SJSA1 (cell line): ENCODE measurements at regions not wholly inside any gene's neighbourhood (a gene's known extent, or its start where the extent isn't known, plus 50 kb on each side); places are given as distances from the start of the nearest gene placed in this dataset.

ENCODE experiments used
- DNase-seq, 2 experiments: peaks; one replicate each; pipeline ENCODE4 v3.0.0-alpha.2; 2015 to 2020; ENCODE audit warnings: low spot score in 2 of 2, low read depth in 1 of 2
- H3K27ac ChIP-seq: fragments of 250-450 bp; sonication (Bioruptor Pico); 2 replicates; pipeline ENCODE4 v1.5.1; 2020; ENCODE audit warnings: mild to moderate bottlenecking, moderate library complexity
- H3K27me3 ChIP-seq: fragments of 250-450 bp; sonication (Bioruptor Pico); replicated peaks from 2 replicates; pipeline ENCODE4 v1.5.1; 2020; ENCODE audit warnings: mild to moderate bottlenecking, moderate library complexity
- H3K36me3 ChIP-seq: fragments of 250-450 bp; sonication (Bioruptor Pico); 2 replicates; pipeline ENCODE4 v1.5.1; 2020; ENCODE audit warnings: mild to moderate bottlenecking
- H3K4me1 ChIP-seq: fragments of 250-450 bp; sonication (Bioruptor Pico); replicated peaks from 2 replicates; pipeline ENCODE4 v1.6.1; 2021; ENCODE audit warnings: mild to moderate bottlenecking
- H3K4me3 ChIP-seq: fragments of 250-450 bp; sonication (Bioruptor Pico); 2 replicates; pipeline ENCODE4 v1.5.1; 2020; ENCODE audit warnings: mild to moderate bottlenecking
- H3K9me3 ChIP-seq: fragments of 250-450 bp; sonication (Bioruptor Pico); replicated peaks from 2 replicates; pipeline ENCODE4 v1.5.1; 2020; ENCODE audit warnings: mild to moderate bottlenecking

- Histone ChIP-seq H3K36me3 (no peaks in the 10 kb centered on the region), H3K9me3 (no peaks in the 10 kb centered on the region), H3K27ac (no peak overlapping the region), H3K4me1 (peaks cover 23% of the 10 kb centered on the region), H3K27me3 (no peaks in the 10 kb centered on the region), H3K4me3 (no peak overlapping the region)
- DNase-seq, result no peak
These were observed 286.8 kb upstream of the ZMIZ1 start for GRCh38 chr10:78781991-78782390.

GRCh38 chr10:78782441-78782840 is 286.3 kb upstream of the ZMIZ1 start:
- no peaks in the 10 kb centered on the region for H3K36me3 ChIP-seq
- H3K27ac ChIP-seq, result no peak overlapping the region
- DNase-seq, result no peak
- no peak overlapping the region for H3K4me3 ChIP-seq
- H3K27me3 ChIP-seq, result no peaks in the 10 kb centered on the region
- peaks cover 18% of the 10 kb centered on the region for H3K4me1 ChIP-seq
- H3K9me3 ChIP-seq, result no peaks in the 10 kb centered on the region

GRCh38 chr10:78783753-78784152 is 285.0 kb upstream of the ZMIZ1 start:
- H3K27me3 ChIP-seq, result no peaks in the 10 kb centered on the region
- H3K9me3 ChIP-seq, result no peaks in the 10 kb centered on the region
- DNase-seq, result no peak
- no peak overlapping the region for H3K27ac ChIP-seq
- peaks cover 7% of the 10 kb centered on the region for H3K4me1 ChIP-seq
- H3K4me3 ChIP-seq, result no peak overlapping the region
- no peaks in the 10 kb centered on the region for H3K36me3 ChIP-seq

- H3K36me3 ChIP-seq, result no peaks in the 10 kb centered on the region
- H3K4me1 ChIP-seq, result no peaks in the 10 kb centered on the region; the same call in 1 of the 2 replicates
- no peaks in the 10 kb centered on the region for H3K27me3 ChIP-seq
- no peak overlapping the region for H3K27ac ChIP-seq
- H3K4me3 ChIP-seq, result no peak overlapping the region
- H3K9me3 ChIP-seq, result no peaks in the 10 kb centered on the region
- DNase-seq, result no peak
These were observed 284.2 kb upstream of the ZMIZ1 start for GRCh38 chr10:78784546-78784945.

GRCh38 chr10:78785066-78785465 is 283.7 kb upstream of the ZMIZ1 start:
- Histone ChIP-seq H3K36me3 (no peaks in the 10 kb centered on the region), H3K4me1 (no peaks in the 10 kb centered on the region; the same call in 1 of the 2 replicates), H3K9me3 (no peaks in the 10 kb centered on the region), H3K27ac (no peak overlapping the region), H3K27me3 (no peaks in the 10 kb centered on the region), H3K4me3 (no peak overlapping the region)
- no peak for DNase-seq

GRCh38 chr10:78785991-78786390 is 282.8 kb upstream of the ZMIZ1 start:
- Histone ChIP-seq H3K36me3 (no peaks in the 10 kb centered on the region), H3K27me3 (no peaks in the 10 kb centered on the region)

GRCh38 chr10:78787125-78787524 is 281.6 kb upstream of the ZMIZ1 start:
- DNase-seq, result no peak
- Histone ChIP-seq H3K9me3 (no peaks in the 10 kb centered on the region), H3K27me3 (no peaks in the 10 kb centered on the region), H3K4me1 (no peaks in the 10 kb centered on the region; the same call in 1 of the 2 replicates), H3K36me3 (no peaks in the 10 kb centered on the region), H3K27ac (no peak overlapping the region), H3K4me3 (no peak overlapping the region)

More at GRCh38 chr10:78785991-78786390, 282.8 kb upstream of the ZMIZ1 start:
- no peak for DNase-seq
- H3K4me1 ChIP-seq, result no peaks in the 10 kb centered on the region; the same call in 1 of the 2 replicates
- no peaks in the 10 kb centered on the region for H3K9me3 ChIP-seq
- no peak overlapping the region for H3K27ac ChIP-seq
- H3K4me3 ChIP-seq, result no peak overlapping the region

- no peak overlapping the region for H3K4me3 ChIP-seq
These were observed 273.9 kb upstream of the ZMIZ1 start for GRCh38 chr10:78794736-78795455.

GRCh38 chr10:78798976-78799730 is 269.6 kb upstream of the ZMIZ1 start:
- H3K4me3 ChIP-seq, result no peak overlapping the region
- H3K36me3 ChIP-seq, result no peaks in the 10 kb centered on the region
- H3K27me3 ChIP-seq, result no peaks in the 10 kb centered on the region
- no peak for DNase-seq
- no peaks in the 10 kb centered on the region for H3K9me3 ChIP-seq
- H3K27ac ChIP-seq, result no peak overlapping the region
- H3K4me1 ChIP-seq, result peaks cover 32% of the 10 kb centered on the region

More at GRCh38 chr10:78794736-78795455, 273.9 kb upstream of the ZMIZ1 start:
- H3K4me1 ChIP-seq, result 0 out of 2 replicates have a peak, but pooled peaks cover 3% of the 10 kb centered on the region
- no peaks in the 10 kb centered on the region for H3K27me3 ChIP-seq
- H3K27ac ChIP-seq, result no peak overlapping the region
- no peak for DNase-seq
- H3K36me3 ChIP-seq, result no peaks in the 10 kb centered on the region
- H3K9me3 ChIP-seq, result no peaks in the 10 kb centered on the region

GRCh38 chr10:78800006-78800405 is 268.8 kb upstream of the ZMIZ1 start:
- Histone ChIP-seq H3K9me3 (no peaks in the 10 kb centered on the region), H3K27ac (no peak overlapping the region), H3K27me3 (no peaks in the 10 kb centered on the region), H3K4me3 (no peak overlapping the region), H3K36me3 (no peaks in the 10 kb centered on the region), H3K4me1 (peaks cover 40% of the 10 kb centered on the region)
- no peak for DNase-seq

GRCh38 chr10:78800535-78801320 is 268.0 kb upstream of the ZMIZ1 start:
- no peaks in the 10 kb centered on the region for H3K27me3 ChIP-seq
- peaks cover 47% of the 10 kb centered on the region for H3K4me1 ChIP-seq
- H3K27ac ChIP-seq, result no peak overlapping the region
- no peak for DNase-seq
- no peaks in the 10 kb centered on the region for H3K9me3 ChIP-seq
- H3K4me3 ChIP-seq, result no peak overlapping the region
- H3K36me3 ChIP-seq, result no peaks in the 10 kb centered on the region

GRCh38 chr10:78802431-78802830 is 266.3 kb upstream of the ZMIZ1 start:
- Histone ChIP-seq H3K27me3 (no peaks in the 10 kb centered on the region), H3K27ac (peak overlapping the region; percentile 82), H3K4me3 (no peak overlapping the region), H3K36me3 (no peaks in the 10 kb centered on the region), H3K4me1 (peaks cover 62% of the 10 kb centered on the region), H3K9me3 (no peaks in the 10 kb centered on the region; the same call in 1 of the 2 replicates)
- no peak for DNase-seq

GRCh38 chr10:78802866-78803265 is 265.9 kb upstream of the ZMIZ1 start:
- Histone ChIP-seq H3K4me1 (peaks cover 62% of the 10 kb centered on the region), H3K27me3 (no peaks in the 10 kb centered on the region), H3K4me3 (no peak overlapping the region), H3K36me3 (no peaks in the 10 kb centered on the region), H3K9me3 (no peaks in the 10 kb centered on the region; the same call in 1 of the 2 replicates), H3K27ac (peak overlapping the region; percentile 82)
- DNase-seq, result peak; percentile 78 to 87
